GM19025 (cell line): ENCODE measurements at regions not wholly inside any gene's neighbourhood (a gene's known extent, or its start where the extent isn't known, plus 50 kb on each side); places are given as distances from the start of the nearest gene placed in this dataset.
"Not testable (repeated sequence)": the region's sequence is repeated elsewhere in the genome, so short reads cannot be mapped to it uniquely, and the experiment has no call there.

ENCODE experiments used
- ATAC-seq: cut with Tn5 transposase; IDR thresholded peaks from one replicate; pipeline ENCODE4 v1.9.1; 2021; ENCODE audit warnings: mild to moderate bottlenecking, low read depth, moderate library complexity; ENCODE audit not compliant: unreplicated experiment

DNA sequence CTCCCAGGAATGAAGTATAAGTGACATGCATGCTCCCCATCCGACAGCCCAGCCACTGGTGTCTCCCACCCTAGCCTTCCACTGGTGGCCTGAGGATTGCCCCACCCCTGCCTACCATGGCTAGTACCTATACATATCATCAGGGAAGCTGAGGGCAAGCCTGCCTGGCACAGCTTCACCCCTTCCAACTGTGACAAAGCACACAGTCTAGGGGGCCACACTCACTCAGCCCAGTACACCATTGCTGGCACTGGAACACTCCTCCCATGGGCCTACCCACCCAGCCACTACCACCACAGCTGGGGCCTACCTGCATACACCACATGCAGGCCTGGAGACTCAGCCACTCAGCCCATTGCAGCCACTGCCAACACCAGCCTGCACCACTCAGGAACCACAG, 393.1 kb upstream of the STEAP1 start:
- ATAC-seq, result no peak

DNA sequence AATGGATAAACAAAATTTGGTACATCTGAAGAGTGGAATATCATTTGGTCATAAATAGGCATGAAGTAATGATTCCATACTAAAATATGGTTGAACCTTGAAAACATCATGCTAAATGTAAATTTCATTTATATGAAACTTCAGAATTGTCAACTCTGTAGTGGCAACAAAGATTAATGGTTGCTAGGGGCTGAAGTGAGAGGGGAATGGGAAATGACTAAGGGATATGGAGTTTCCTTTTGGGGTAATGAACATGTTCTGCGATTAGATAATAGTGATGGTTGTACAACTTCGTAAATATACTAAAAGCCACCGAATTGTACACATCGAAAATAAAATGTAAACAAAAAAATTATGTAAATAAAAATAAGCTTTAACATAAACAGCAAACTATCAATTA, 384.1 kb upstream of the STEAP1 start:
- ATAC-seq, result no peak

DNA sequence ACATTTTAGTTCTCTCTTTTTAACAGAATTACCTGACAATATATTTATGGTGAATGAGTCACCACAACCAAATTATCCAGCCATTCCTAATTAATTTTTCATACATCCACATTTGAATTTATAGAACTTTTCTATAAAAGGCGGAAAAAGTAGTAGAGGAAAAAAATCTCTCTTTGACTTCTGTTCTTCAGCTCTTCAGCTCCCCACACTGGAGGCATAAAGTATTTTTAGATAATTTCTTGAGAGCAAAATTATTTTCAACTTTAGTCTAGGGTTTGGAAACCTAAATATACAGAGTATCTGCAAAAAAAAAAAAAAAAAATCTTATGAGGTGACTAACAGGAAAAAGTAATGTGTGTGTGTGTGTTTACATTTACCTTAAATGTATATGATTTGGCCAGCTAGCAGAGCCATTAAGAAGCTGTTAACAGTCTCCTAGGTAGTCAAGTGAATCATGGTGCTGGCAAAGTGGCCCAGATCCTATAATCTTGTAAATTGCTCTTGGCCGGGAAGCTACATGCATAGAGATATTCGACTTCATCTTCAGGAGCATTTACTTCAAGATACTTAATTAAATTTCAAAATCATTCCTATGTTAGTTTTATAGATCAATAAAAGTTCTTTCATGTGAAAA, 383.1 kb upstream of the STEAP1 start:
- ATAC-seq, result no peak

DNA sequence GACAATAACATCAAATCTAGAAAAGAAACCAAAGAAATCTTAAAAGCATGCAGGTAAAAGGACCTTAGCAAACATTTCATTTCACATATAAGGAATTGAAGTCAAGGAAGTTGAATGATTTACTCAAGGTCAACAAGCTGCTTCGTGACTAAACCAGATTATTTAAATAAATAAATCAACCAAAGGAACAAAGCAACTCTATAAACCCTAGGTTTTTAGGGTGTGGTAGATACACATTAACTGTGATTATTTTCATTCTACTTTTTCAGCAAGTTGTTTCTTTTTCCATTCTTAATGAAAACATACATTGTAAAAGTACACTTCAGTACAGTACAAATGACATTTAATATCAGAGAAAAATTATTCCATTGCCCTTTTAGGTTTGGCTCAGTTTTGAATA, 382.0 kb upstream of the STEAP1 start:
- ATAC-seq, result no peak

DNA sequence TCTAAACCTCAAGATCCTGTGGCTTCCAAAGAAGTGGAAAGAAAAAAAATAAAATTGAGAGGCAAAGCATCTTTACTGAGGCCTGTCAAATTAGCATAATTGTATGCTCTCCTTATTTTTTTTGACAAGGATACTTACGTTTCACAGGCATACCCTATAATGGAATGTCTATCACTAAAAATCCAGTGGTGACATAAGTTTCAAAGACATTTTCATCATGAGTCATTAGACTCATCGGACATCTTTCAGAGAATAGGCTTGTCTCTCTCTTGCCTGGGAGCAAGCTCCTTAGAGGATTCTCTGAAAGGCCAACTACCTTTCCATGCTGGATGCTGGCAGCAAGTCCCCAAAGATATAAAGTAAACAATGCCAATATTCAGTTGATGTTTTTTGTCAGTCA, 380.7 kb upstream of the STEAP1 start:
- no peak for ATAC-seq

DNA sequence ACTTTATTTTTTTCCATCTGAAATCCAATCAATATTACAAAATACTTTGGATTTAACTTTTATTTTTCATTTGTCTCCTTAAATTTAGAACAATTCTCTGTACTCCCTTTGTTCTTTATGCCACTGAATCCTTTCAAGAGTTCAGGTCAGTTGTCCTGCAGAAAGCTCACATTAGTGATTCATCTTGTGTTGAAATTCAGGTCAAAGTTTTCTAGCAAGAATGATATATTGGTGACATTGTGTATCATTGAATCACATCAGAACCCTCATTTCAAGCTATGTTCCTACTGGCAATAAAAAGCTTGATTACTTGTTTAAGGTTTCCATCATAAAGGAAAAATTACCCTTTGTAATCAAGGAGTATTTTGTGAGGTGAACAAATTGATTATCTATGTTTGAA, 378.8 kb upstream of the STEAP1 start:
- ATAC-seq, result no peak

DNA sequence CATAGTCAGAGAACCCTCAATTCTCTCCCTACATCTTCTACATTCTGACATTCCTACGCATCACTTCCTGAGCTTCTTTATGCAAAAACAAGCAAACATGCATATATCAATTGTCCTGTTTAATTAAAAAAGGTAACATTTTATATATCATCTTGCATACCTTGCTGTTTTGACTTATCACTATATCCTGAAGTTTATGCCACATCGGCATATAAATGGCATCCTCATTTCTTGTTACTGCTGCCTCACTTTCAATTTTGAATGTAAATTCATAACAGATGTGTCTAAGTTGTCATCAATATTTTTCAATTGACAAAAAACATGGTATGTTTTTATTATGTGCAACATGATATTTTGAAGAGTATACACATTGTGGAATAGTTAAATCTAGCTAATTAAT, 377.3 kb upstream of the STEAP1 start:
- no peak for ATAC-seq

DNA sequence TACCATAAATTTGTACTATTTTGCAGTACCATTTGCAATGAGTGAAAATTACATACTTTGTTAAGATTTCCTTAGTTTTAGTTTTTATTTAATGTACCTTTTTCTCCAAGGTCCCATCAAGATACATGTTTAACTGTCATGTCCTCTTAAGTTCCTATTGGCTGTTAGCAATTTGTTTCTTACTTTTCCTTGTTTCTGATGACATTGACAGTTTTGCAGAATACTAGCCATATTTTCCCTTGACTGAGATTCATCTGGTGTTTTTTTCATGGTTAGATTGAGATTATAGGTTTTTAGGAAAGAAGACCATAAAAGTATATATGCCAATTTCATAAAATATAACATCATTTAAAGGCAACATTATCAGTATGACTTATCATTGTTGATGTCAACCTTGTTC, 376.8 kb upstream of the STEAP1 start:
- no peak for ATAC-seq

DNA sequence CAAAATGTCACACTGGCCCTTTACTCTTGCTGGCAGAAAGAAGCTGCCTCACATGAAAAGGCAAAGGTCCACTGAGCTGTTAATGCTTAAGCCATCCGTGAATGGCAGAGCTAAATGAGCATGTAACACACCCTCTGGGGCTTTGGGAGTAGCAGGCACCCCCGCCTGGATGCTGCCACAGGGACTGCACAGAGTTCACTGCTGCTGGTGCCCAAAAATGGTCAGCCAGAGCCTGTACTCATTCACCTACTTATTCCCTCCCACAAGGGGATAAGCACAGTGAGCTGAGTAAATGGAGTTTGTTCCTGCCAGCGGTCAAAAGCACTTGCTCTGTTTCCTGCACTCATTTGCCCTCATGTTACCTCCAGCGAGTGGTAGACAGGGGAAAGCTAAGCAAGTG, 374.0 kb upstream of the STEAP1 start:
- no peak for ATAC-seq

DNA sequence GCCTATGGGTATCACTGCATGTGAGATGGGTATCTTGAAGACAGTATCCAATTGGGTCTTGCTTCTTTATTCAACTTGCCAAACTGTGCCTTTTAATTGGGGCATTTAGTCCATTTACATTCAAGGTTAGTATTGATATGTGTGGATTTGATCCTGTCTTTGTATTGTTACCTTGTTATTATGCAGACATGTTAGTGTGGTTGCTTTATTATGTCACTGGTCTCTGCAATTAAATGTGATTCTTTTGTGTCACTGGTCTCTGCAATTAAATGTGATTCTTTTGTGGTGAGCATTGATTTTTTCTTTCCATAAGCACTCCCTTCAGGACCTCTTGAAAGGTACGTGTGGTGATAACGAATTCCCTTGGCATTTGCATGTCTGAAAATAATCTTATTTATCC, 357.8 kb upstream of the STEAP1 start:
- ATAC-seq, result no peak

DNA sequence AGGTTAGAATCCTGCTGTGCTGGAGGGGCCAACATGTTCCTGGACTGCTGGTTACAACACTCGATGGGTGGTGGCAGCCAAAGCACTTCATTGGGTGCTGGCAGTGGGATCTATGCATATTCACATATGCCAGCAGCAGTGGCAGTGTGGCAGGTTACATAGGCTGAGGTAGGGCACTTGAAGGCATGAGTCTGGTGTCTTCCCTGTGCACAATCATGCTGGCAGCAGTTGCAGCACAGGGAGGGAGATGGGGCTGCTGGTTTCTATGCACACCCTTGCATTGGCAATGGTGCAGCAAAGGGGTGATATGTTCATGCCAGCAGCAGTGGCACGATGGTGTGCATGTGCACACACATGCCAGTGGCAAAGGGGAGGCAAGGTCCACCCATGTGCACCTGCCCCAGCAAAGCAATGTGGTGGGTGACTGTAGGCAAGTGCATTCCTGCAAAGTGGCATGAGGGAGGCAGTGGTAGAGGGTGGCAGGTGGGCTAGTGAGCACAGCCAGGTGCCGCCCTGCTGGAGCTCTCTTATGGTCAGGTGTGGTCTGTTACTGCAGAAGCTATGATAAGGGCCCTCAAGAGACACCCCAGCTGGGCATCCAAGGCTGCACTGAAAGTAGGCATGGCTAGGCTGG, 356.2 kb upstream of the STEAP1 start:
- no peak for ATAC-seq

DNA sequence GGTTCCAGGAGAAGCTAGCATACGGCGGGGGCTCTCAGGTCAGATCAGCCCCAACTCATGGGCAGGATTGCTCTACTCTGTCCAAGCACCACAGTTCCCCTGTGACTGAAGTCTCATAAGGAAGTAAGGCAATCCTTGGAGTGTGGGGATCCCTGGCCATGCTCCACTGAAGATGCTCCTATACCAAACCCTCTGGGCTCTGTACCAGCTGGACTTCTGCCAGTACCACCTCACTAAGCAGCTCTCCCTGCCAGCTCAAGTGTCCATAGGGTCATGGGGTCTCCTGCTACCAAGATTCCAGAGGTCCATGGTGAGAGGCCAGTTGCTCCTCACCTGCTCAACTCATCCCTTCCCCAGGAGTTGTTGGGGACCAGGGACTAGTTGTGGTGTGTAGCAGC, 355.7 kb upstream of the STEAP1 start:
- ATAC-seq, result no peak

DNA sequence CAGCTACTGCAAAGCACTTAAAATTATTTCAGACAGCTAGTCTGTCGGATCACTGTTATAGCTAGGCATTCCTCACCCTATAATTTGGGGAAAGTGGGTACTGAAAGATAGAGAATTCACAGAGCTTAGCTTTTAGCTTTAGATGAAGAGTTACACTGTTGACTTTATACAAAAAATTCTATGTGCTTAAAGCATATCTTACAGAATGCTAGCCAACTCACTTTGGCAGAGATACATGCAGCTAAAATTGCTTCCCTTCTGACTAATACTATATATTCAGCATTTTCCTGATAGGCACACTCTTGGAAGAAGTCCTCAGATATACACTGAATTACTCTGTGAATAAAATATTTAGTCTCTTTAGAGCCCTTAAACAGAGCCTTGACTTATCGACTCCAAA, 353.5 kb upstream of the STEAP1 start:
- no peak for ATAC-seq

DNA sequence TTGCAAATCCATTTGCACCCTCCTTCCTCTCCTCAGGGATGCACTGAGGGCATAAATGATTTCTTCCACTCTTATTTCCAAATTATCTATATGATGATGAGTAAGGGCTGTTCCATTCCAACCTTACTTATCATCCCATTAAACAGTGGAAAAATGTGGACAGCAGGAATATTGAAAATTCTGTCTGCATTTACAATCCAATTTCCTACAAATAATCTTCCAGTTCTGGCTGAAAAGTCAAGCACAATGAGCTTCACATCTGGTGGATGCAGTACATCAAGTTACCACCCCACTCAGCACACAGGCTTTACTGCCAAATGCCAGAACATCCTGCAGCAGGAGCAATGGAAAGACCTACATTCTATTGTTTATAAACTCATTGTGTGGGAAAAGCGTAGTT, 345.0 kb upstream of the STEAP1 start:
- ATAC-seq, result no peak

DNA sequence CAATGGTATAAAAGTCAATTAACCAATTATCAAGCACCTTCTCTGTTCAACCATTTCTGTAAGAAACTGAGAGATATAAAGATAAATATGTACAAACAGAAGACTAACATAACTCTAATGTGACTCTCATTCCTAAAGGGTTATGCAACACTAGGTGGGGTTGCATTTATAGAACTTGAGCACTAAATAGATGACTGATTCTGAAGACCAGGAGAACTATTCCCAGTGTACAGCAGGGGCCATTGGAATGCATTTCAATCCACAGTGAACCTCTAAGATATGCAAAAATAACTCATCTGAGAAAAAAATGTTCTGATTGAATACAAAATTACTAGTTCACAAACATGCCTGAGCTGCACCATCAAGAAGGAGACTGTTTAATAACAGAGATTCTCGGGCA, 341.2 kb upstream of the STEAP1 start:
- ATAC-seq, result no peak

DNA sequence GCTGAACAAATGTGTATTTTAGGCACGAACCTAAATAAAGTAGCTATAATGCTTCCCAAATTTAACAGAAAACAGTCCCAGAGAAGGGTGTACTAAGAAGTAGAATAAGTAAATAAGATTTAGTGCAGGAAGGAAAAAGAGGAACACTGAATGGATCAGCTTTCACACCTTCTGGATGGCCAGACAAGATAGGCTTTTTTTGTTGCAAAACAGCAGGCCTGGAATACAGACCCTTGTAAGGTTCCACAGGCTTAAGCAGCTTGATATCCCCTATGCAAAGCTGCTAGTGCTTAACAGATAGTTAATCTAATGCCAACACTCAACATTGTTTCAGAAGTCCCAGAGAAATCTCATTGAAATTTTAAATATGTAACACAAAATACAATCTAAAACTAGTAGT, 328.1 kb upstream of the STEAP1 start:
- ATAC-seq, result no peak

DNA sequence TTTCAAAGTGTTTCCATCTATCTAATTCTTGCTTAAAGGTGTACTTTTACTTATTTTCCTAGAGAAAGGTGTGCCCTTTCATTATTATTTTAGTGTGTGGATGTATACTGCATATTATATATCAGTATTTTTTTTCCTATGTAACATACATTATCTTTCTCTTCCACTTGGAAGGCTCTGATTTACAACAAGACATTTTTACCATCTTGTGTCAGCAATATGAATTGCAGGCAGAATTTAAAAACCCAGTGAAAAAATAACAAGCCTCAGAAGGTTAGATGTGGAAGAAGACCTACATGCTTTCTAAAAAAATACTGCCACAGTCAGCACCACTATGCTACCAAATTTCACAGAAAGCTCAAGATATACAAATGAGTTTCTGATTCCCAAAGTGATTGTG, 327.7 kb upstream of the STEAP1 start:
- ATAC-seq, result no peak

DNA sequence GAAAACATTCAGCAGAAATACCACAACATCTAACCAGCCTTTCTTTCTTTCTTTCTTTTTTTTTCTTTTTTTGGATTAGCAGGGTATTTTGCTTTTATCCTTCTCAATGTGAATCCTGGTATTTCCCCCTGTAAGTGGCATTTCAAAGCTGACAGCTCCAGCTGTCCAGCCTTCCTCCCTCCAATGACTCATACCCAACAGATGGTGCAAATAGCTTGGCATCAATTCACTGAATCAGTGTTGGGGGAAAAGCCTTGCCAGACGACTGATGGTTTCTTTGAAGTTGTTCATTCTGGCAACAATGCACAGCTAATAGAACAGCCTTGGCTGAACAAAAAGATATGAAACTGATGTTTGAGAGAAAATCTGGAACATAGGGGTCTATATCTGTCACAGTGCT, 316.8 kb upstream of the STEAP1 start:
- ATAC-seq, result no peak

DNA sequence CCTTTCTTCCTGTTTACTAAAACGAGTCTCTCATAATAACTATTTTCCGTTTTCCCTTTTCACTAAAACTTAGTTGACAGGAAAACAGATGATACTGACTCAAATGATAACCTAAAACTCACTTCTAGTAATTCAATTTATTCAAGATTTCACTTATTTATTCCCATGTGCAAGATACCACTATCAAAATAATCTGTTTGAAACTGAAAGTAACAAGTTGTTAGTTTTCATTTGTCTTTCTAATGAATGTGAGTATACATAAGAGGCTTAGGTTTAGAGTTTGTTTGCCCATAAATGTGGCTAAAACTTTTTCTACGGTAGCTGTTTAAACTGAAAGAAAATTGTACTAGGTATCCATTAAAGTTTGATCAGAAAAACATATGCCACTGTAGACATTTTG, 314.9 kb upstream of the STEAP1 start:
- ATAC-seq, result peak; percentile 63

DNA sequence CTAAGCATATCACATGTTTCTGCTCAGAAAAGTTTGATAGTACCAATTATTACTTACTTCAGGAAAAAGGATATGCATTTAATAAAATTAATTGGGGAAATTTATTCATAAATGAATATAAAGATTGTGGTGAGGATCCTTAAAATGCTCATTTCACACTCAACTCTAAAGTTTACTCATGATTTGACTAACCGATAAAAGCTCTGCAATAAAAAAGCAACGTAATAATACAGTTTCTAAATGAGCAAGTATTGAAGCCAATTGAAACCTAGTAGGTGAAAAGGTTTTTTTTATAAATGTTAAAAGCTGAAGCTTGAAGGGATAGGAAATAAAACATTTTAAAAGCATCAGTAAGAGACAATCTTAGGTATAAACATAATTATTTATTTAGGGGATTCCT, 308.3 kb upstream of the STEAP1 start:
- ATAC-seq, result no peak

DNA sequence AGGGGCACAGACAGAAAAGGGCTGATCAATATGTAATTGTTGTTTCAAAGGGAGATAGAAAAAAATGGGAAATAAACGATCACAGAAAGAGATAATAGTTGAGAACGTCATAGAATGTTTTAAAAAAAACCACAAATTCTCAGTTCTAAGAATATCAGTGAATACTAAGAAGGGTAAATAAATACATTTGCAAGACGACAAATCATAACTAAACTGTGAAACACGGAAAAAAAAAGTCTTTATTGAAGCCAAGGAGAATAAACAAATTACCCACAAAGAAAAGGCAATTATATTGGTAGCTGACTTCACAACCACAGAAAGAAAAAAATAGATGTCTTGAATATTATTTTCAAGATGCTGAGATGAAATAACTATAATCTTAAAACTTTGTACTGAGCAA, 305.2 kb upstream of the STEAP1 start:
- no peak for ATAC-seq

DNA sequence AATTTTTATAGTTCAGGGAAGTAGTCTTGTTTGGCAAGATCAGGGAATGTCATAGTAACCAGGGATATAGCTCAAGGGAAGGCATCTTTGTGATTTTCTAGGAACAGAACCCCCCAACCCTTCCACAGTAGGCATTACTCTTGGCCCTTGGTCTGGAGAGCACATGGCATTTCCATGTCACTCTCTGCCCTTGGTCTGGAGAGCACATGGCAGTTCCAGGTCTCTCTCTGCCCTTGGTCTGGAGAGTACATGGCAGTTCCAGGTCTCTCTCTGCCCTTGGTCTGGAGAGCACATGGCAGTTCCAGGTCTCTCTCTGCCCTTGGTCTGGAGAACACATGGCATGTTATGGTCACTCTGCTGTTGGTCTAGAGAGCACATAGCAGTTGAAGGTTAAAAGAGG, 297.2 kb upstream of the STEAP1 start:
- not testable (repeated sequence) for ATAC-seq

DNA sequence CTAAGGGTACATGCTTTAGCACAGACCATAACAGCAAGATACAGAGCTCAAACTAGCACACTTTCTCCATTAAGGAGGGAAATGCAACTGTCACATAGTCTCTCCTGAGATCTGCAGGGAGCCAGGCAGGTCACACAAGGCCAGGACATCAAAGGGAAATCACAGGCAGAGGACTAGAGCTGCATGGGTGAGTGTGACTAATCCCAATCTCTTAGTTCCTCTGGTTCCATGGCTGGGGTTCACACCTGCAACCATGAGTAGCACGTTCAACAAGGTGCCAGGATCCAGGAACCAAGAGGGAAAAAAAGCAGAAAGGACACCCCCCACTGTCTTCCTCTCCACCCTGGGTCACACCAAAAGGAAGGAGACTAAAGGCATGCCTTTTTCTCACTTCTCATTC, 296.5 kb upstream of the STEAP1 start:
- no peak for ATAC-seq
